Effector memory CD4-positive, alpha-beta T cell (primary cell): ENCODE measurements at regions not wholly inside any gene's neighbourhood (a gene's known extent, or its start where the extent isn't known, plus 50 kb on each side); places are given as distances from the start of the nearest gene placed in this dataset.

Source experiments
- DNase-seq, 3 donors: peaks; one replicate each; pipeline ENCODE4 v3.0.0-alpha.2; 2020
- H3K27ac ChIP-seq: 2 replicates; pipeline ENCODE4 v1.7.0; 2013; ENCODE audit warnings: mild to moderate bottlenecking, low read length, moderate library complexity; ENCODE audit not compliant: insufficient read depth, poor library complexity, severe bottlenecking
- H3K27me3 ChIP-seq: replicated peaks from 2 replicates; pipeline ENCODE4 v1.7.0; 2013; ENCODE audit warnings: mild to moderate bottlenecking, low read length; ENCODE audit not compliant: insufficient read depth, control insufficient read depth, poor library complexity, severe bottlenecking
- H3K36me3 ChIP-seq: 2 replicates; pipeline ENCODE4 v1.7.0; 2013; ENCODE audit warnings: mild to moderate bottlenecking, low read length, moderate library complexity; ENCODE audit not compliant: control insufficient read depth, insufficient read depth
- H3K4me1 ChIP-seq: 2 replicates; pipeline ENCODE4 v1.7.0; 2013; ENCODE audit warnings: low read length, mild to moderate bottlenecking; ENCODE audit not compliant: control insufficient read depth, insufficient read depth, poor library complexity, severe bottlenecking
- H3K4me3 ChIP-seq: 2 replicates; pipeline ENCODE4 v1.7.0; 2013; ENCODE audit warnings: low read length, low read depth, mild to moderate bottlenecking; ENCODE audit not compliant: insufficient read depth, poor library complexity, severe bottlenecking
- H3K9me3 ChIP-seq: 2 replicates; pipeline ENCODE4 v1.7.0; 2013; ENCODE audit warnings: mild to moderate bottlenecking, low read length, moderate library complexity; ENCODE audit not compliant: control insufficient read depth

GRCh38 chr13:72170571-72170970 is 303.6 kb upstream of the DACH1 start:
- no peak for DNase-seq
- H3K27ac ChIP-seq: no peak overlapping the region
- no peaks in the 10 kb centered on the region for H3K36me3 ChIP-seq

GRCh38 chr13:72168126-72168855 is 301.3 kb upstream of the DACH1 start:
- H3K9me3 ChIP-seq: no peaks in the 10 kb centered on the region
- H3K27ac ChIP-seq: no peak overlapping the region
- no peaks in the 10 kb centered on the region for H3K4me1 ChIP-seq
- no peak for DNase-seq
- H3K4me3 ChIP-seq: no peak overlapping the region
- H3K27me3 ChIP-seq: no peaks in the 10 kb centered on the region
- no peaks in the 10 kb centered on the region for H3K36me3 ChIP-seq

More at GRCh38 chr13:72170571-72170970, 303.6 kb upstream of the DACH1 start:
- Histone ChIP-seq H3K4me3 (no peak overlapping the region), H3K4me1 (no peaks in the 10 kb centered on the region), H3K27me3 (no peaks in the 10 kb centered on the region), H3K9me3 (no peaks in the 10 kb centered on the region)

- H3K27me3 ChIP-seq: no peaks in the 10 kb centered on the region
- H3K36me3 ChIP-seq: no peaks in the 10 kb centered on the region
- H3K4me3 ChIP-seq: no peak overlapping the region
- H3K9me3 ChIP-seq: no peaks in the 10 kb centered on the region
- no peak overlapping the region for H3K27ac ChIP-seq
- DNase-seq: no peak
- H3K4me1 ChIP-seq: no peaks in the 10 kb centered on the region
These were observed 299.2 kb upstream of the DACH1 start for GRCh38 chr13:72166102-72166650.

GRCh38 chr13:72165276-72165675 is 298.3 kb upstream of the DACH1 start:
- DNase-seq: no peak
- Histone ChIP-seq H3K36me3 (no peaks in the 10 kb centered on the region), H3K27ac (no peak overlapping the region), H3K9me3 (no peaks in the 10 kb centered on the region), H3K27me3 (no peaks in the 10 kb centered on the region), H3K4me3 (no peak overlapping the region), H3K4me1 (no peaks in the 10 kb centered on the region)

GRCh38 chr13:72164811-72165210 is 297.8 kb upstream of the DACH1 start:
- no peaks in the 10 kb centered on the region for H3K4me1 ChIP-seq

GRCh38 chr13:72163678-72164077 is 296.7 kb upstream of the DACH1 start:
- no peaks in the 10 kb centered on the region for H3K36me3 ChIP-seq
- H3K4me1 ChIP-seq: no peaks in the 10 kb centered on the region
- H3K27me3 ChIP-seq: no peaks in the 10 kb centered on the region
- no peak overlapping the region for H3K4me3 ChIP-seq
- H3K9me3 ChIP-seq: peaks cover under 1% of the 10 kb centered on the region
- DNase-seq: no peak
- H3K27ac ChIP-seq: no peak overlapping the region

More at GRCh38 chr13:72164811-72165210, 297.8 kb upstream of the DACH1 start:
- no peaks in the 10 kb centered on the region for H3K36me3 ChIP-seq
- no peaks in the 10 kb centered on the region for H3K9me3 ChIP-seq
- H3K27ac ChIP-seq: no peak overlapping the region
- H3K27me3 ChIP-seq: no peaks in the 10 kb centered on the region
- H3K4me3 ChIP-seq: no peak overlapping the region
- no peak for DNase-seq

- DNase-seq: no peak
- H3K4me3 ChIP-seq: no peak overlapping the region
- H3K27ac ChIP-seq: no peak overlapping the region
- no peaks in the 10 kb centered on the region for H3K36me3 ChIP-seq
- H3K4me1 ChIP-seq: no peaks in the 10 kb centered on the region
- peaks cover 4% of the 10 kb centered on the region for H3K9me3 ChIP-seq
- H3K27me3 ChIP-seq: no peaks in the 10 kb centered on the region
These were observed 294.0 kb upstream of the DACH1 start for GRCh38 chr13:72160977-72161376.

- peaks cover 4% of the 10 kb centered on the region for H3K9me3 ChIP-seq
- no peaks in the 10 kb centered on the region for H3K36me3 ChIP-seq
- no peak overlapping the region for H3K4me3 ChIP-seq
- H3K27ac ChIP-seq: no peak overlapping the region
- H3K4me1 ChIP-seq: no peaks in the 10 kb centered on the region
- no peak for DNase-seq
- H3K27me3 ChIP-seq: no peaks in the 10 kb centered on the region
These were observed 289.8 kb upstream of the DACH1 start for GRCh38 chr13:72156760-72157159.

GRCh38 chr13:72153272-72153671 is 286.3 kb upstream of the DACH1 start:
- H3K9me3 ChIP-seq: no peaks in the 10 kb centered on the region
- H3K27me3 ChIP-seq: no peaks in the 10 kb centered on the region
- H3K27ac ChIP-seq: no peak overlapping the region
- DNase-seq: no peak
- H3K4me1 ChIP-seq: no peaks in the 10 kb centered on the region
- no peak overlapping the region for H3K4me3 ChIP-seq
- H3K36me3 ChIP-seq: no peaks in the 10 kb centered on the region

- Histone ChIP-seq H3K4me3 (no peak overlapping the region), H3K9me3 (no peaks in the 10 kb centered on the region), H3K36me3 (no peaks in the 10 kb centered on the region), H3K27ac (no peak overlapping the region), H3K27me3 (no peaks in the 10 kb centered on the region), H3K4me1 (no peaks in the 10 kb centered on the region)
- no peak for DNase-seq
These were observed 284.2 kb upstream of the DACH1 start for GRCh38 chr13:72151241-72151640.
